ENCODE measurements at regions not wholly inside any gene's neighbourhood (a gene's known extent, or its start where the extent isn't known, plus 50 kb on each side); places are given as distances from the start of the nearest gene placed in this dataset.

DNA sequence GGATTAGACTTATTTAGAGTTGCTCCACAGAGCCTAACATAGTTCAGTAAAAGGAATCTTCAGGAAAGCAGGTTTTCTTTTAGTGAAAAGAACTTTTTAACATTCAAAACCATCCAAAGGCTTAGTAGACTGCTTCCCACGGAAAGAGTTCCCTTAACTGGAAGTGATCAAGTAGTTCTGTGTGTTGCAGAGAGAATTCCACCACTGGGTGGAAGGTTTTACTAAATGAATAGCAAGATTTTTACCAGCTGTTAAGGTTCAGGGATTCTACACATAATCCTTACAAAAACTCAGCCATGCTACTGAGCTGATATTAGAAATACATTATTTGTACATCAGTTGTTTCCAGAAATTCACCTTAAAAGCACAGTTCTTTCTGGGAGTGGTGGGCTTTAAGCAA lies 119.7 kb downstream of the GDAP2 start:
- no peak for DNase-seq

DNA sequence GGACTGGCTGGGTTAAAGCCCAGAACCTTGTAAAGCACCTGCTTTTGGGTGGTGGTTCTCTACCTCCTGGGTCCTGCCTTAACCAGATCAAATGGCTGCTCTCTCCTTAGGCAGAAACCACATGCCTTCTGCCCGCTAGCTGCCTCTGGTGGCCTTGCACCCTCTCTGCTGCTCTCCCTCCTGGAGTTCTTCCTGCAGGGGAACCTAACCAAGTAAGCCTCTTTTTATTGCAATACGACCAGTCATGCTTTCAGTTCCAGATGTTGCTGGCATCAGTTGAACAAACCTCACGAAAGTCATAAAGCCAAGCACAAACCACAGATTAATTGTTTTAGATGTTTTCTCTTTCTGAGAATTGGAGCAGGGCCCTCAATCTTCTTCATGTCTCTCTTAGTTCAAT lies 118.9 kb downstream of the GDAP2 start:
- no peak for DNase-seq

DNA sequence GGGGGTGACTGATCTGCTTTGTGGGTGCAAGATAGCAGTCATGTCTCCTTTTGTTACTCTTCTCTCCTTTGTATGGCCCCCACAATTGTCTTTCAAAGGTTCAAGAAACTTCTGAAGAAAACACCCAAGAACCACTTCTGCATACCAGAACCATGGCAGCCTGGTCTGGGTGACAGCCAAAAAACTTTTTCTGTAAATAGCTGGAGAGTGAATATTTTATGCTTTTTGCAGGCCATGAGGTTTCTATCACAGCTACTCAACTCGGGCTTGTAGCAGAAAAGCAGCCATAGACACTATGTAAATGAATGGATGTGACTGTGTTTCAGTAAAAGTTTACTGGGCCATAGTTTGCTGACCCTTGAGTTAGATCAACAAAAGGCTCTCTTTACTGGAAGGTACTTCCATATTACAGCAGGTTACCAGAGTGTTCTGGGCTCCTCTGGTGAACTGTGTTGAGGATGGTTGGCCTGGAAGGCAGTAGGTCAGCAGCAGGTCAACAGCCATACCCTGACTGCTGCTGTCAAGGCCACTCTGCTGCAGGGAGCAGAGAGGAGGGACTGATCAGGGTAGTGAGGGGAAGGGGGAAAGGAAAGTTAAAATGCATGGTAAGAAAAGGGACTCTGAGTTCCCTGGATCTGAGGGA lies 116.4 kb downstream of the GDAP2 start:
- DNase-seq = no peak

All from NCI-H446 (cell line).